ENCODE measurements at regions not wholly inside any gene's neighbourhood (a gene's known extent, or its start where the extent isn't known, plus 50 kb on each side); places are given as distances from the start of the nearest gene placed in this dataset.

DNA sequence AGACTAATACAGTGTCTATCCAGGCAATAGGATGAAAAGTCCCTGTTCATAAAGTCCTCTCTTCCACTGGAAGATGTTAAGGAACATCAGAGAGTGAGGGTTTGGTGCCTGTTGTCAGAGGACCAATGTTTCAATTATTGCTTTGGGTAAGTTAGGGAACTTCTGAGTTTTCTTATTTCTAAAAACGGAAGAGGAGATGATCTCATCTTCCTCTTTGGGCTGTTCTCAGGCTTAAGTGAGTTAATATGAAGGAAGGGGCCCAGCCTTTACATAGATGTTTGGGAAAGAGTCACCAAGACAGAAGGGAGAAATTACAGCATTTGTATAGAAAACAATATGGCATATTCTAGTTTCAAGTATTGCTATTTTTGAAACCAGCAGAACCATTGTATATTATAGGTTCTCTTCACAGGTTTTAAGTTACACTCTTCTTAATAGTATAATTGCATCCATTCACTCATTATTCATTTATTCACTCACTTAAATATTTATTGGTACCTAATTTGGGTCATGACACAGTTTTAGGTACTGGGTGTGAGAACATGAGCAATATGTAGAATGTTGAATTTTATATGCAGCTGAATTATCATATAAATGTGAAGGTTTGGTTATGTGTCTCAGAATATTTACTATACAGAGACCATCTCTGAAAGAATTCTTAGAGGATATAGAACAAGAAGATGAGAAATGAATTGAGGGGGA lies 68.5 kb upstream of the LRIG3 start:
- TF ChIP-seq, protein P1, sequence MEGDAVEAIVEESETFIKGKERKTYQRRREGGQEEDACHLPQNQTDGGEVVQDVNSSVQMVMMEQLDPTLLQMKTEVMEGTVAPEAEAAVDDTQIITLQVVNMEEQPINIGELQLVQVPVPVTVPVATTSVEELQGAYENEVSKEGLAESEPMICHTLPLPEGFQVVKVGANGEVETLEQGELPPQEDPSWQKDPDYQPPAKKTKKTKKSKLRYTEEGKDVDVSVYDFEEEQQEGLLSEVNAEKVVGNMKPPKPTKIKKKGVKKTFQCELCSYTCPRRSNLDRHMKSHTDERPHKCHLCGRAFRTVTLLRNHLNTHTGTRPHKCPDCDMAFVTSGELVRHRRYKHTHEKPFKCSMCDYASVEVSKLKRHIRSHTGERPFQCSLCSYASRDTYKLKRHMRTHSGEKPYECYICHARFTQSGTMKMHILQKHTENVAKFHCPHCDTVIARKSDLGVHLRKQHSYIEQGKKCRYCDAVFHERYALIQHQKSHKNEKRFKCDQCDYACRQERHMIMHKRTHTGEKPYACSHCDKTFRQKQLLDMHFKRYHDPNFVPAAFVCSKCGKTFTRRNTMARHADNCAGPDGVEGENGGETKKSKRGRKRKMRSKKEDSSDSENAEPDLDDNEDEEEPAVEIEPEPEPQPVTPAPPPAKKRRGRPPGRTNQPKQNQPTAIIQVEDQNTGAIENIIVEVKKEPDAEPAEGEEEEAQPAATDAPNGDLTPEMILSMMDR (IDR thresholded peaks at IDR 0.05; ENCODE audit: poor library complexity): no peak
- TF ChIP-seq EZH2 (IDR thresholded peaks at IDR 0.05; ENCODE audit: borderline replicate concordance) (no peak), EZH2phosphoT487 (IDR thresholded peaks at IDR 0.05; ENCODE audit: low read depth, severe bottlenecking, unreplicated experiment) (no peak)
- H3K4me3 ChIP-seq: no peak overlapping the region
- no peaks in the 10 kb centered on the region for H3K9me2 ChIP-seq (replicated peaks; ENCODE audit: insufficient read depth)
- H3K4me2 ChIP-seq: no peak overlapping the region
- H3K79me2 ChIP-seq: no peaks in the 10 kb centered on the region
- peaks cover 2% of the 10 kb centered on the region for H3K9me3 ChIP-seq (ENCODE audit: low read depth)
- no peaks in the 10 kb centered on the region for H4K20me1 ChIP-seq (ENCODE audit: insufficient read depth, poor library complexity, severe bottlenecking)
- WGBS (ENCODE audit: low lambda C conversion rate, missing lambda C conversion rate): 88% methylated on average over 1 of the region's 1 CpG
- no peak overlapping the region for H2AFZ ChIP-seq
- H3K27ac ChIP-seq: no peak overlapping the region
- H3K36me3 ChIP-seq (replicated peaks; ENCODE audit: insufficient read depth, low read depth): no peaks in the 10 kb centered on the region
- H3K4me1 ChIP-seq (ENCODE audit: insufficient read depth): no peaks in the 10 kb centered on the region
- DNase-seq (ENCODE audit: low spot score): no peak
- H3K27me3 ChIP-seq: no peaks in the 10 kb centered on the region

DNA sequence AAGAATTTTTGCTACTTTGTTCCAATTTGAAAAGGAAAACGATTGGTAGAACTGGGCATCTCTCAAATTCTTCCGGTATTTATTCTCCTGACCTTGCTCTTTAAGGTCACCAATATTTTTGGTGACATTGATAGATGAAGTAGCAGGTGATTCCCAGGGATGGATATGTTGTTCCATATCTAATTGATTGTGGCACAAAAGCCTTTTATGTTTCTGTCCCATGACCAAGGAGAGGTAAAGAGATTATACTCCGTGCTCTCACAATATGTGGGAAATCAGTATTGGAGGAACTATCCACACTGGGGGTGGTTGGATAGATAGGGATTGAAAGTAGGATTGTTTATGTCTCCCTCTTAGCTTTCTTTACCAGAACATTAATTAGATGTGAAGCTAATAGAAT lies 61.7 kb upstream of the LRIG3 start:
- Histone ChIP-seq H3K4me3 (no peak overlapping the region), H3K27ac (no peak overlapping the region), H3K4me2 (no peak overlapping the region), H3K9me2 (replicated peaks; ENCODE audit: insufficient read depth) (no peaks in the 10 kb centered on the region), H3K27me3 (no peaks in the 10 kb centered on the region), H2AFZ (no peak overlapping the region), H3K9me3 (ENCODE audit: low read depth) (no peaks in the 10 kb centered on the region), H3K79me2 (no peaks in the 10 kb centered on the region), H3K36me3 (replicated peaks; ENCODE audit: insufficient read depth, low read depth) (no peaks in the 10 kb centered on the region), H4K20me1 (ENCODE audit: insufficient read depth, poor library complexity, severe bottlenecking) (no peaks in the 10 kb centered on the region), H3K4me1 (ENCODE audit: insufficient read depth) (no peaks in the 10 kb centered on the region)
- WGBS (ENCODE audit: low lambda C conversion rate, missing lambda C conversion rate): 89% methylated on average over 3 of the region's 3 CpGs
- TF ChIP-seq EZH2 (IDR thresholded peaks at IDR 0.05; ENCODE audit: borderline replicate concordance) (no peak), EZH2phosphoT487 (IDR thresholded peaks at IDR 0.05; ENCODE audit: low read depth, severe bottlenecking, unreplicated experiment) (no peak)
- TF ChIP-seq, protein P1 (IDR thresholded peaks at IDR 0.05; ENCODE audit: poor library complexity): no peak
- no peak for DNase-seq (ENCODE audit: low spot score)

DNA sequence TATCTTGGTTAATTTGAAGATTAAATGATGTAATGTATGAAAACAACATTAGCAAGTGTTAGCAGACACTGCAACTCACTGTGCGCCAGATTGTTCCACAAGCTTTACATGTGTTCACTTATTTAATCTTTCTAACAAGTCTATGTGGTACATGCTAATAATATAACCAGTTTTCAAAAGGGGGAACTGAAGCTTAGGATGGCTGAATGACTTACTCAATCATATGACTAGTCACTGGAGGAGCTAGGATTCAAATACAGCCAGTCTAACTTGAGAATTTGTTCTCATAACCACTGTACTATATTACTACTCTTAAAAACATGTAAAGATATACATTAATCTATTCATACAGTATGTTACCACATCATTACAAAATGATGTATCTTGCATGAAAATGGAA lies 60.5 kb upstream of the LRIG3 start:
- Histone ChIP-seq H3K79me2 (no peaks in the 10 kb centered on the region), H3K27me3 (no peaks in the 10 kb centered on the region), H3K4me3 (no peak overlapping the region), H4K20me1 (ENCODE audit: insufficient read depth, poor library complexity, severe bottlenecking) (no peaks in the 10 kb centered on the region), H3K27ac (no peak overlapping the region), H3K36me3 (replicated peaks; ENCODE audit: insufficient read depth, low read depth) (no peaks in the 10 kb centered on the region), H3K9me2 (replicated peaks; ENCODE audit: insufficient read depth) (no peaks in the 10 kb centered on the region), H2AFZ (no peak overlapping the region), H3K4me2 (no peak overlapping the region), H3K4me1 (ENCODE audit: insufficient read depth) (no peaks in the 10 kb centered on the region), H3K9me3 (ENCODE audit: low read depth) (no peaks in the 10 kb centered on the region)
- DNase-seq (ENCODE audit: low spot score): no peak
- TF ChIP-seq, protein P1 (IDR thresholded peaks at IDR 0.05; ENCODE audit: poor library complexity): no peak
- TF ChIP-seq EZH2 (IDR thresholded peaks at IDR 0.05; ENCODE audit: borderline replicate concordance) (no peak), EZH2phosphoT487 (IDR thresholded peaks at IDR 0.05; ENCODE audit: low read depth, severe bottlenecking, unreplicated experiment) (no peak)
- WGBS (ENCODE audit: low lambda C conversion rate, missing lambda C conversion rate): 97% methylated on average over 1 of the region's 1 CpG

Data from hepatocyte (in vitro differentiated cells).